ENCODE measurements at regions not wholly inside any gene's neighbourhood (a gene's known extent, or its start where the extent isn't known, plus 50 kb on each side); places are given as distances from the start of the nearest gene placed in this dataset.

- no peaks in the 10 kb centered on the region for H3K4me1 ChIP-seq (ENCODE audit: control insufficient read depth, insufficient read depth, low read length)
- ChIA-PET POLR2A (interaction anchor here (0.6 kb wide), 1 partner anchor 78 kb away, joined by 3 read pairs; no protein-coding TSS in a partner anchor), CTCF (no interaction called here)
- no peak overlapping the region for H3K4me3 ChIP-seq (ENCODE audit: low read depth, low read length)
- H3K27ac ChIP-seq (ENCODE audit: extremely low read depth, low read depth, low read length): no peak overlapping the region
- H3K36me3 ChIP-seq (ENCODE audit: control insufficient read depth in 2 of 2, insufficient read depth in 1 of 2, low read length in 2 of 2): no peaks in the 10 kb centered on the region
- H3K9me3 ChIP-seq (ENCODE audit: control insufficient read depth, insufficient read depth, low read depth, low read length): no peaks in the 10 kb centered on the region
- no peak for TF ChIP-seq GFI1B (tag by site-specific recombination; IDR thresholded peaks at IDR 0.05)
- TF ChIP-seq ZNF623 (tag by site-specific recombination; IDR thresholded peaks at IDR 0.05): no peak
- TF ChIP-seq ZFP37 (tag by site-specific recombination; IDR thresholded peaks at IDR 0.05): no peak
- no peak for TF ChIP-seq KLF17 (tag by site-specific recombination; IDR thresholded peaks at IDR 0.05)
- no peak for TF ChIP-seq SP7 (tag by site-specific recombination; IDR thresholded peaks at IDR 0.05)
- TF ChIP-seq ZNF266 (tag by site-specific recombination; IDR thresholded peaks at IDR 0.05; ENCODE audit: low read depth): no peak
- no peak for TF ChIP-seq ZNF157 (tag by site-specific recombination; IDR thresholded peaks at IDR 0.05)
- TF ChIP-seq ZBTB17 (tag by site-specific recombination; IDR thresholded peaks at IDR 0.05): no peak
- TF ChIP-seq ZNF248 (tag by site-specific recombination; IDR thresholded peaks at IDR 0.05): no peak
- TF ChIP-seq EGR2 (tag by site-specific recombination; IDR thresholded peaks at IDR 0.05; ENCODE audit: low read depth): no peak
Observed at GRCh38 chr5:98631311-98632054, 142.0 kb upstream of the RGMB start.

DNA sequence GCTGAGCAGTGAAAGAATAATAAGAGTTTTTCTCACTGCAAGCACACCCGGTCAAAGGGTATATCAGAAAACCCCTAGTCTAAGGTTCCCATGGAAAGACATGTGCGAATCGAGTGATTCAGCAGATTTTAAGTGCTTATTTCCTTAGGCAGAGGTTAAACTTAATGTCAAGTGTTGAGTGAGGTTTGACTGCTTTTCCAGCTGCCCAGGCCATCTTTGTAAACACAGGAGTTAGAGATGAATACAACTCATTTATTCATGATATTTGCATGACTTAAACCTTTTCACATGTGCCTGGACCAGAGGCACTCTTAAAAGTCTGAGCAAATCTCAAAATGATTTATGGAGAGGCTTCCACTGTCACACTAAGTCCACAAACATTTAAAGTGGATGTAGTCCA lies 137.8 kb upstream of the RGMB start:
- TF ChIP-seq, protein P1, sequence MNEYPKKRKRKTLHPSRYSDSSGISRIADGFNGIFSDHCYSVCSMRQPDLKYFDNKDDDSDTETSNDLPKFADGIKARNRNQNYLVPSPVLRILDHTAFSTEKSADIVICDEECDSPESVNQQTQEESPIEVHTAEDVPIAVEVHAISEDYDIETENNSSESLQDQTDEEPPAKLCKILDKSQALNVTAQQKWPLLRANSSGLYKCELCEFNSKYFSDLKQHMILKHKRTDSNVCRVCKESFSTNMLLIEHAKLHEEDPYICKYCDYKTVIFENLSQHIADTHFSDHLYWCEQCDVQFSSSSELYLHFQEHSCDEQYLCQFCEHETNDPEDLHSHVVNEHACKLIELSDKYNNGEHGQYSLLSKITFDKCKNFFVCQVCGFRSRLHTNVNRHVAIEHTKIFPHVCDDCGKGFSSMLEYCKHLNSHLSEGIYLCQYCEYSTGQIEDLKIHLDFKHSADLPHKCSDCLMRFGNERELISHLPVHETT (tag by site-specific recombination; IDR thresholded peaks at IDR 0.05): no peak
- TF ChIP-seq HOXD13 (CRISPR knock-in tag; IDR thresholded peaks at IDR 0.05; ENCODE audit: borderline replicate concordance) (no peak), ZSCAN4 (tag by site-specific recombination; IDR thresholded peaks at IDR 0.05) (no peak), ZNF747 (tag by site-specific recombination; IDR thresholded peaks at IDR 0.05) (no peak), ZNF510 (tag by site-specific recombination; IDR thresholded peaks at IDR 0.05; ENCODE audit: insufficient replicate concordance) (no peak), MZF1 (tag by site-specific recombination; IDR thresholded peaks at IDR 0.05; ENCODE audit: borderline replicate concordance) (no peak), ZNF274 (IDR thresholded peaks at IDR 0.05; ENCODE audit: low read length) (no peak), ZNF274 (tag by site-specific recombination; IDR thresholded peaks at IDR 0.05; ENCODE audit: borderline replicate concordance) (no peak), ZNF555 (tag by site-specific recombination; conservative IDR thresholded peaks at IDR 0.05) (no peak), ZNF791 (tag by site-specific recombination; IDR thresholded peaks at IDR 0.05) (no peak), ZNF707 (tag by site-specific recombination; IDR thresholded peaks at IDR 0.05) (no peak), ZNF544 (tag by site-specific recombination; IDR thresholded peaks at IDR 0.05) (no peak), ZNF140 (tag by site-specific recombination; IDR thresholded peaks at IDR 0.05) (no peak), HOXC10 (CRISPR knock-in tag; IDR thresholded peaks at IDR 0.05) (no peak), ZNF626 (tag by site-specific recombination; IDR thresholded peaks at IDR 0.05) (no peak), ZNF114 (tag by site-specific recombination; IDR thresholded peaks at IDR 0.05) (no peak)
- TF ChIP-seq, protein P2, sequence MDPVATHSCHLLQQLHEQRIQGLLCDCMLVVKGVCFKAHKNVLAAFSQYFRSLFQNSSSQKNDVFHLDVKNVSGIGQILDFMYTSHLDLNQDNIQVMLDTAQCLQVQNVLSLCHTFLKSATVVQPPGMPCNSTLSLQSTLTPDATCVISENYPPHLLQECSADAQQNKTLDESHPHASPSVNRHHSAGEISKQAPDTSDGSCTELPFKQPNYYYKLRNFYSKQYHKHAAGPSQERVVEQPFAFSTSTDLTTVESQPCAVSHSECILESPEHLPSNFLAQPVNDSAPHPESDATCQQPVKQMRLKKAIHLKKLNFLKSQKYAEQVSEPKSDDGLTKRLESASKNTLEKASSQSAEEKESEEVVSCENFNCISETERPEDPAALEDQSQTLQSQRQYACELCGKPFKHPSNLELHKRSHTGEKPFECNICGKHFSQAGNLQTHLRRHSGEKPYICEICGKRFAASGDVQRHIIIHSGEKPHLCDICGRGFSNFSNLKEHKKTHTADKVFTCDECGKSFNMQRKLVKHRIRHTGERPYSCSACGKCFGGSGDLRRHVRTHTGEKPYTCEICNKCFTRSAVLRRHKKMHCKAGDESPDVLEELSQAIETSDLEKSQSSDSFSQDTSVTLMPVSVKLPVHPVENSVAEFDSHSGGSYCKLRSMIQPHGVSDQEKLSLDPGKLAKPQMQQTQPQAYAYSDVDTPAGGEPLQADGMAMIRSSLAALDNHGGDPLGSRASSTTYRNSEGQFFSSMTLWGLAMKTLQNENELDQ (tag by site-specific recombination; IDR thresholded peaks at IDR 0.05; ENCODE audit: low read depth): no peak
- TF ChIP-seq, protein P3, sequence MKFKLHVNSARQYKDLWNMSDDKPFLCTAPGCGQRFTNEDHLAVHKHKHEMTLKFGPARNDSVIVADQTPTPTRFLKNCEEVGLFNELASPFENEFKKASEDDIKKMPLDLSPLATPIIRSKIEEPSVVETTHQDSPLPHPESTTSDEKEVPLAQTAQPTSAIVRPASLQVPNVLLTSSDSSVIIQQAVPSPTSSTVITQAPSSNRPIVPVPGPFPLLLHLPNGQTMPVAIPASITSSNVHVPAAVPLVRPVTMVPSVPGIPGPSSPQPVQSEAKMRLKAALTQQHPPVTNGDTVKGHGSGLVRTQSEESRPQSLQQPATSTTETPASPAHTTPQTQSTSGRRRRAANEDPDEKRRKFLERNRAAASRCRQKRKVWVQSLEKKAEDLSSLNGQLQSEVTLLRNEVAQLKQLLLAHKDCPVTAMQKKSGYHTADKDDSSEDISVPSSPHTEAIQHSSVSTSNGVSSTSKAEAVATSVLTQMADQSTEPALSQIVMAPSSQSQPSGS (tag by site-specific recombination; IDR thresholded peaks at IDR 0.05; ENCODE audit: low read depth): no peak
- CTCF ChIA-PET: no interaction called here
- Histone ChIP-seq H3K9me3 (ENCODE audit: control insufficient read depth, insufficient read depth, low read depth, low read length) (no peaks in the 10 kb centered on the region), H3K4me1 (ENCODE audit: control insufficient read depth, insufficient read depth, low read length) (no peaks in the 10 kb centered on the region), H3K4me3 (ENCODE audit: low read depth, low read length) (no peak overlapping the region), H3K27ac (ENCODE audit: extremely low read depth, low read depth, low read length) (no peak overlapping the region), H3K36me3 (ENCODE audit: control insufficient read depth in 2 of 2, insufficient read depth in 1 of 2, low read length in 2 of 2) (no peaks in the 10 kb centered on the region)
- POLR2A ChIA-PET: no interaction called here
